ENCODE measurements at regions not wholly inside any gene's neighbourhood (a gene's known extent, or its start where the extent isn't known, plus 50 kb on each side); places are given as distances from the start of the nearest gene placed in this dataset.
A peak's percentile ranks its signal among the peaks of the same experiment; 100 is the strongest.

GRCh38 chr5:114223866-114224265 lies 138.0 kb upstream of the KCNN2 start:
- H3K4me3 ChIP-seq, result no peak overlapping the region
- WGBS, 2 donors, result 68 to 84% methylated on average over 1 of the region's 1 CpG
- intact Hi-C loops (cut with DNase I), result no loop called here
- no peaks in the 10 kb centered on the region for H3K9me3 ChIP-seq
- no peaks in the 10 kb centered on the region for H3K4me1 ChIP-seq
- H3K27ac ChIP-seq, result no peak overlapping the region
- H3K36me3 ChIP-seq, result no peaks in the 10 kb centered on the region
- DNase-seq (peak in 1 of 6 donors; percentile 26), FAIRE-seq (no peak), ATAC-seq (peak; percentile 46 to 78 (median 67))
- TF ChIP-seq CTCF (IDR thresholded peaks at IDR 0.05), result peak in 2 of 4 donors; percentile 36 to 39
- no peaks in the 10 kb centered on the region for H3K27me3 ChIP-seq

GRCh38 chr5:114237766-114238165 lies 124.1 kb upstream of the KCNN2 start:
- no peak for FAIRE-seq
- H3K9me3 ChIP-seq, result no peaks in the 10 kb centered on the region
- no peaks in the 10 kb centered on the region for H3K4me1 ChIP-seq
- H3K27me3 ChIP-seq, result no peaks in the 10 kb centered on the region
- no peak for TF ChIP-seq CTCF (IDR thresholded peaks at IDR 0.05)
- H3K27ac ChIP-seq, result no peak overlapping the region
- 79 to 85% methylated on average over 5 of the region's 5 CpGs for WGBS, 2 donors
- no peak for DNase-seq
- no peak overlapping the region for H3K4me3 ChIP-seq
- no peaks in the 10 kb centered on the region for H3K36me3 ChIP-seq
- intact Hi-C loops (cut with DNase I), result no loop called here
- ATAC-seq, result no peak

GRCh38 chr5:114238771-114239313 lies 123.0 kb upstream of the KCNN2 start:
- FAIRE-seq (no peak), DNase-seq (no peak), ATAC-seq (no peak)
- no peaks in the 10 kb centered on the region for H3K4me1 ChIP-seq
- H3K27ac ChIP-seq, result no peak overlapping the region
- intact Hi-C loops (cut with DNase I), result no loop called here
- H3K36me3 ChIP-seq, result no peaks in the 10 kb centered on the region
- H3K9me3 ChIP-seq, result no peaks in the 10 kb centered on the region
- H3K27me3 ChIP-seq, result no peaks in the 10 kb centered on the region
- TF ChIP-seq CTCF (IDR thresholded peaks at IDR 0.05), result no peak
- H3K4me3 ChIP-seq, result no peak overlapping the region

DNA sequence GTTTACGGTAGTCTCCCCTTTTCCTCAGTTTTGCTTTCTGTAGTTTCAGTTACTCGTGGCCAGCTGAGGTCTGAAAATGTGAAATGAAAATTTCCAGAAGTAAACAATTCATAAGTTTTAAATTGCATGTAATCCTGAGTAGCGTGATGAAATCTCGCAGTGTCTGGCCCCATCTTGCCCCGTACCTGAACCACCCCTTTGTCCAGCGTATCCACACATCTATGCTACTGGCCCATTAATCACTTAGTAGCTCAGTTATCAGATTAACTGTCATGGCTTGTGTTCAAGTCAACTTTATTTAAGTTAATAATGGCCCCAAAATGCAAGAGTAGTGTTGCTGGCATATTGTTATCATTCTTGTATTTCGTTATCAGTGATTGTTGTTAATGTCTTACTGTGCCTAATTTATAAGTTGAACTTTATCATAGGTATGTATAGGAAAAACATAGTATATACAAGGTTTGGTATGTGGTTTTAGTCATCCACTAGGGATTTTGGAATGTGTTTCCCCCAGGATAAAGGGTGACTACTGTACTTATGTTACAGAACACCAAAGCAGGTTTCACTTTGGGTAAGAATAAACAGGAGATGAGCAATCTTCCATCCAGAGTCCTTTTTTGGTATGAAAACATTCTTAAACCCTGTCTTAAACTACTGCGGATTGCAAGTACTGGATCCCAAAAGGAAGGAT lies 118.4 kb upstream of the KCNN2 start:
- no peak overlapping the region for H3K4me3 ChIP-seq
- FAIRE-seq, result no peak
- 79 to 80% methylated on average over 8 of the region's 8 CpGs for WGBS, 2 donors
- H3K4me1 ChIP-seq, result no peaks in the 10 kb centered on the region
- no peak for ATAC-seq
- intact Hi-C loops (cut with DNase I), result no loop called here
- H3K9me3 ChIP-seq, result no peaks in the 10 kb centered on the region
- no peak overlapping the region for H3K27ac ChIP-seq
- TF ChIP-seq CTCF (IDR thresholded peaks at IDR 0.05), result no peak
- H3K27me3 ChIP-seq, result no peaks in the 10 kb centered on the region
- no peak for DNase-seq
- H3K36me3 ChIP-seq, result no peaks in the 10 kb centered on the region

DNA sequence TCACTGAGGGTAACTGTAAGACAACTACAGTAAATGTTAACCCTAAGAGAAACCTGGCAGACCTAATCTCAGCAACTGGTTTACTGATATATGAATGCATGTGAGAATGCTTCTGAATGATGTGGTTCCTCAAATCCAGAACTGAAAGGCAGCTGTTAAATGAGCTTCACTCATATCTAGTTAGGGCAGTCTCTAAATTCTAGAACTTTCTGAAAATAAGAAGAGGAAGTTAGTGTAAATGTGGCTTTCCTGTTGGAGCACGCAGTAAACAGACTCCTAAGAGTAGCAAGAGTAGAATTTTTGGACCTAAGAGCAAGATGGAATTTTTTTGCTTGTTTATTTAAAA lies 117.9 kb upstream of the KCNN2 start:
- DNase-seq, result no peak
- no peak overlapping the region for H3K27ac ChIP-seq
- no peak for ATAC-seq
- no peaks in the 10 kb centered on the region for H3K27me3 ChIP-seq
- H3K4me1 ChIP-seq, result no peaks in the 10 kb centered on the region
- intact Hi-C loops (cut with DNase I), result no loop called here
- 90 to 95% methylated on average over 1 of the region's 1 CpG for WGBS, 2 donors
- no peak for FAIRE-seq
- no peaks in the 10 kb centered on the region for H3K36me3 ChIP-seq
- no peak overlapping the region for H3K4me3 ChIP-seq
- no peaks in the 10 kb centered on the region for H3K9me3 ChIP-seq
- no peak for TF ChIP-seq CTCF (IDR thresholded peaks at IDR 0.05)
